ENCODE measurements at regions not wholly inside any gene's neighbourhood (a gene's known extent, or its start where the extent isn't known, plus 50 kb on each side); places are given as distances from the start of the nearest gene placed in this dataset.
"Not testable (repeated sequence)": the region's sequence is repeated elsewhere in the genome, so short reads cannot be mapped to it uniquely, and the experiment has no call there.

DNA sequence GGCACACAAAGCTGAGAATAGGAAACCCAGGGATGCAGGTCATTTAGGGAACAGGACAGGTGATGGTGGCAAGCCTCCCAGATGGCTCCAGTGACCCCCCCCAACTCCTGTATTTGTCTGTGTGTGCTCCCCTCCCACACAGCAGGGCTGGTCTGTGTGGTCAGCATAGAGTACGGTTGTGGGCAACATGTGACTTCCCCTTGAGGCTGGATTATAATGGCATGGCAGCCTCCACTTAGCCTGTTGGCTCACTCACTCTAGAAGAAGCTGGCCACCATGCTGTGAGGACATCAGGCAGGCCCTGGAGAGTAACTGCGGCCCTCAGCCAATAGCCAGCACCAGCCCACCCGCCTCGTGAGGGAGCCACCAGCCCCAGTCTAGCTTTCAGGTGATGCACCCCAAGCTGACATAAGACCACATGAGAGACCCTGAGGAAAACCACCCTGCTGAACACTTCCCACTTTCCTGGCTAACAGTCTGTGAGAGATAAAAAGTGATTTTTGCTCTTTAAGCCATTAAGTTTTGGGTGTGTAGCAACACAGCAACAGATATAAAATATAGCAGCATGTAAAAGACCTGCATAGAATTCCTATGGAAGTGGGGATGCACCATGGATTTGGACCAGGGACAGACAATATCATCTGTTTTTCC lies 151.3 kb downstream of the LAT start:
- peaks cover 0 to 17% (median 4%) of the 10 kb centered on the region in 5 donors for H3K36me3 Mint-ChIP-seq
- peak; percentile 40 for ATAC-seq
- H3K4me3 Mint-ChIP-seq; DNase-seq; H3K27ac ChIP-seq (ENCODE audit: low read depth, low read length); intact Hi-C loops (cut with micrococcal nuclease); H3K9me3 ChIP-seq (ENCODE audit: control insufficient read depth in 2 of 3, low read length in 3 of 3); H3K36me3 ChIP-seq (ENCODE audit: control insufficient read depth in 2 of 3, insufficient read depth in 3 of 3, low read length in 3 of 3); CTCF ChIA-PET; H3K4me3 ChIP-seq (ENCODE audit: low read length); H3K4me1 ChIP-seq (ENCODE audit: control insufficient read depth in 2 of 2, insufficient read depth in 2 of 2, low read length in 2 of 2); H3K27me3 ChIP-seq (ENCODE audit: control insufficient read depth in 2 of 2, insufficient read depth in 2 of 2, low read length in 2 of 2); H3K27me3 Mint-ChIP-seq; H3K9me3 Mint-ChIP-seq; POLR2A ChIA-PET: not testable (repeated sequence)
- peak overlapping the region in 8 of 9 donors; percentile 32 to 84 (median 58) for H3K27ac Mint-ChIP-seq
- peaks cover 0 to 20% (median 12%) of the 10 kb centered on the region in 7 donors for H3K4me1 Mint-ChIP-seq

DNA sequence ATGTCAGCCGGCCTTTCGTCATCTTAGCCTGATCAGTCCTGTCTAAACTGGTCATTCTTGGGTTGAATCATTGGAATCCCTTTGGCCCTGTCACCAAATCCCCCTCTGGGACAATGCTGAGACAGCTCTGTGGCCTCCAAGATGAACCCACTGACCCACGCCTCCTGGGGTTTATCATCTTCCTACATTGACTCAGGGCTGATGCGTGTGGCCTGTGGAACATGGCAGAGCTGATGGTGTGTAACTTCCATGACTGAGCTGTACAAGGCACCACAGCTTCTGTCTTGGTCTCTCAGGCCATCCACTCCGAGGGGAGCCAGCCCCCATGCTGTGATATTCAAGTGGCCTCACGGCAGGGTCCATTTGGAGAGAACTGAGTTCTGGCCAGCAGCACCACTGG lies 150.2 kb downstream of the LAT start:
- peaks cover 0 to 20% (median 12%) of the 10 kb centered on the region in 7 donors for H3K4me1 Mint-ChIP-seq
- H3K4me3 Mint-ChIP-seq; H3K27me3 ChIP-seq (ENCODE audit: control insufficient read depth in 2 of 2, insufficient read depth in 2 of 2, low read length in 2 of 2); intact Hi-C loops (cut with micrococcal nuclease); H3K27ac ChIP-seq (ENCODE audit: low read depth, low read length); H3K9me3 Mint-ChIP-seq; CTCF ChIA-PET; ATAC-seq; H3K27me3 Mint-ChIP-seq; H3K4me3 ChIP-seq (ENCODE audit: low read length); H3K36me3 ChIP-seq (ENCODE audit: control insufficient read depth in 2 of 3, insufficient read depth in 3 of 3, low read length in 3 of 3); H3K9me3 ChIP-seq (ENCODE audit: control insufficient read depth in 2 of 3, low read length in 3 of 3); H3K4me1 ChIP-seq (ENCODE audit: control insufficient read depth in 2 of 2, insufficient read depth in 2 of 2, low read length in 2 of 2); POLR2A ChIA-PET; DNase-seq: not testable (repeated sequence)
- H3K27ac Mint-ChIP-seq, result peak overlapping the region in 2 of 9 donors; percentile 74 to 80
- peaks cover 0 to 14% (median 4%) of the 10 kb centered on the region in 5 donors for H3K36me3 Mint-ChIP-seq

DNA sequence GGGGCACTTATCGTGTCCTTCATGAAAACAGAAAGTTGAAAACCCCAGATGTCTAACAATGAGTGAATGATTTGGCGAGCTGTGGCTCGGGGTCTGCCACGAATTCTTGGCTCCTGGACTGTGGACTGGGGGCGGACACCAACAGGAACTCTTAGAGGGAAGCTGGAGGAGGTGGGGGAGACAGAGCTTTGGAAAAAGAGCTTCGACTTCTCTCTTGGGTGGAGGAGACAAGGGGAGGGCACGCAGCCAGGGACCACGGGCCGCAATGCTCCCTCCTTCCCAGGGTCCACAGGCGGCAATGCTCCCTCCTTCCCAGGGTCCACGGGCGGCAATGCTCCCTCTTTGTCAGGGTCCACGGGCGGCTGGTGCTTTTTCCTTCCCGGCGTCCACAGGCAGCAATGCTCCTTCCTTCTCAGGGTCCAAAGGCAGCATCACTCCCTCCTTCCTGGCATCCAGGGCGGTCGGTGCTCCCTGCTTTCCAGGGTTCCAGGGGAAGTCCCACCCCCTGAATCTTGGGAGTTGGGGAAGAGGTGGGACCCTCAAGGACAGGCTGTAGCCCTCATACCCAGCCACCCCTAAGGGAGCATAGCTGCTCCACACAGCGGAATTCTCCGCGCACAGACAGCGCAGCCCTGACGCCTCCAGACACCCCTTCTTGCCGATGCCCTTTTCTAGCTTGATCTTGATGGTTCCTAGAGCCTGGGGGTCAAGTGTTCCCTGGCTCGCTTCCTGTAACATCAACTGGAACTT lies 149.0 kb downstream of the LAT start:
- H3K4me3 ChIP-seq (ENCODE audit: low read length); H3K27me3 Mint-ChIP-seq; H3K4me3 Mint-ChIP-seq; H3K27ac ChIP-seq (ENCODE audit: low read depth, low read length); ATAC-seq; intact Hi-C loops (cut with micrococcal nuclease); CTCF ChIA-PET; H3K9me3 ChIP-seq (ENCODE audit: control insufficient read depth in 2 of 3, low read length in 3 of 3); DNase-seq; H3K36me3 ChIP-seq (ENCODE audit: control insufficient read depth in 2 of 3, insufficient read depth in 3 of 3, low read length in 3 of 3); H3K9me3 Mint-ChIP-seq; H3K4me1 ChIP-seq (ENCODE audit: control insufficient read depth in 2 of 2, insufficient read depth in 2 of 2, low read length in 2 of 2); H3K27me3 ChIP-seq (ENCODE audit: control insufficient read depth in 2 of 2, insufficient read depth in 2 of 2, low read length in 2 of 2): not testable (repeated sequence)
- Mint-ChIP-seq H3K36me3 (peaks cover 0 to 14% (median 4%) of the 10 kb centered on the region in 5 donors), H3K27ac (peak overlapping the region in 2 of 9 donors; percentile 8 to 53), H3K4me1 (peaks cover 0 to 20% (median 12%) of the 10 kb centered on the region in 7 donors)
- POLR2A ChIA-PET, result interaction anchor here (0.7 kb wide), 1 partner anchor 971 kb away, joined by 4 read pairs; no protein-coding TSS in a partner anchor

DNA sequence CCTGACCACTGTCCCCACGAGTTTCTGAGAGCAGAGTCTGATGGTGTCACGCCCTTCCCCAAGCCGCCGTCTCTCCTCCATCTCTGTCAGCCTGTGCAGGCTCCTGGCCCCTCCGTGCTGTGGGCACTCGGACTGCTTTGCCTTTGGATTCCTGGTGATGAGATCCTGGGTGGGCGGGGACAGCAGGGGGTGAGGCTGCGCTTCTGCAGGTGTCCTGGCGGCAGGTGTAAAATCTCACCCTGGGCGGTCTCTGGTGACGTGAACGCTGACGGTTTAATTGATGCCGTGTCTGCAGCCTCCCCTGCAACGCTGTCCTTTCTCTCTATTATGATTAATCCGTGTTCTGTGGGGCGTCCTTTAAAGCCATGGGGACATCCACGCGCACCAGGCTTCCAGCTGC lies 148.0 kb downstream of the LAT start:
- H3K27me3 ChIP-seq (ENCODE audit: control insufficient read depth in 2 of 2, insufficient read depth in 2 of 2, low read length in 2 of 2); H3K4me1 ChIP-seq (ENCODE audit: control insufficient read depth in 2 of 2, insufficient read depth in 2 of 2, low read length in 2 of 2); CTCF ChIA-PET; POLR2A ChIA-PET; ATAC-seq; H3K4me3 ChIP-seq (ENCODE audit: low read length); H3K36me3 ChIP-seq (ENCODE audit: control insufficient read depth in 2 of 3, insufficient read depth in 3 of 3, low read length in 3 of 3); H3K27me3 Mint-ChIP-seq; H3K9me3 ChIP-seq (ENCODE audit: control insufficient read depth in 2 of 3, low read length in 3 of 3); DNase-seq; H3K27ac Mint-ChIP-seq; intact Hi-C loops (cut with micrococcal nuclease); H3K9me3 Mint-ChIP-seq; H3K27ac ChIP-seq (ENCODE audit: low read depth, low read length); H3K4me3 Mint-ChIP-seq: not testable (repeated sequence)
- H3K4me1 Mint-ChIP-seq, result peaks cover 0 to 14% (median 7%) of the 10 kb centered on the region in 7 donors
- peaks cover 0 to 14% (median 4%) of the 10 kb centered on the region in 5 donors for H3K36me3 Mint-ChIP-seq

DNA sequence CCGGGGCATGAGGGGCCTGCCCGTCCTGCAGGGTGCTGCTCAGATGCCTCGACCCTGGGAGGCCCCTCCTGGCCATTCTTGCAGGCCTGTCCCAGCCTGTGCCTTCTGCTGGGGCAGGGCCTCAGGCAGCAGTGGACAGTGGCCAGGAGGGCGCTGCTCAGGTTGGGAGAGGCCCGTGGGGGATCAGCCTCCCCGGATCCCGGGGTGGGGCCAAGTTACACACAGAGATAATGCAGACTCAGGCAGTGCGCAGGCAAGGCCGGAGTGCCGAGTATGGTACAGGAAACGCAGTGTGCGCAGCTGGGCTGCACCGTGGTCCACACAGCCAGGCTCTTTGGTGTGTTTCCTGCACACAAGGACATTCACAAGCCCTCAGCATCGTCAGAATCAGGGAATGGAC lies 147.6 kb downstream of the LAT start:
- H3K9me3 ChIP-seq (ENCODE audit: control insufficient read depth in 2 of 3, low read length in 3 of 3); H3K27me3 Mint-ChIP-seq; H3K4me3 ChIP-seq (ENCODE audit: low read length); H3K27me3 ChIP-seq (ENCODE audit: control insufficient read depth in 2 of 2, insufficient read depth in 2 of 2, low read length in 2 of 2); DNase-seq; H3K4me1 ChIP-seq (ENCODE audit: control insufficient read depth in 2 of 2, insufficient read depth in 2 of 2, low read length in 2 of 2); H3K27ac Mint-ChIP-seq; H3K4me3 Mint-ChIP-seq; CTCF ChIA-PET; H3K9me3 Mint-ChIP-seq; ATAC-seq; H3K27ac ChIP-seq (ENCODE audit: low read depth, low read length); H3K36me3 ChIP-seq (ENCODE audit: control insufficient read depth in 2 of 3, insufficient read depth in 3 of 3, low read length in 3 of 3); POLR2A ChIA-PET; H3K4me1 Mint-ChIP-seq; intact Hi-C loops (cut with micrococcal nuclease): not testable (repeated sequence)
- peaks cover 0 to 14% (median 4%) of the 10 kb centered on the region in 5 donors for H3K36me3 Mint-ChIP-seq

DNA sequence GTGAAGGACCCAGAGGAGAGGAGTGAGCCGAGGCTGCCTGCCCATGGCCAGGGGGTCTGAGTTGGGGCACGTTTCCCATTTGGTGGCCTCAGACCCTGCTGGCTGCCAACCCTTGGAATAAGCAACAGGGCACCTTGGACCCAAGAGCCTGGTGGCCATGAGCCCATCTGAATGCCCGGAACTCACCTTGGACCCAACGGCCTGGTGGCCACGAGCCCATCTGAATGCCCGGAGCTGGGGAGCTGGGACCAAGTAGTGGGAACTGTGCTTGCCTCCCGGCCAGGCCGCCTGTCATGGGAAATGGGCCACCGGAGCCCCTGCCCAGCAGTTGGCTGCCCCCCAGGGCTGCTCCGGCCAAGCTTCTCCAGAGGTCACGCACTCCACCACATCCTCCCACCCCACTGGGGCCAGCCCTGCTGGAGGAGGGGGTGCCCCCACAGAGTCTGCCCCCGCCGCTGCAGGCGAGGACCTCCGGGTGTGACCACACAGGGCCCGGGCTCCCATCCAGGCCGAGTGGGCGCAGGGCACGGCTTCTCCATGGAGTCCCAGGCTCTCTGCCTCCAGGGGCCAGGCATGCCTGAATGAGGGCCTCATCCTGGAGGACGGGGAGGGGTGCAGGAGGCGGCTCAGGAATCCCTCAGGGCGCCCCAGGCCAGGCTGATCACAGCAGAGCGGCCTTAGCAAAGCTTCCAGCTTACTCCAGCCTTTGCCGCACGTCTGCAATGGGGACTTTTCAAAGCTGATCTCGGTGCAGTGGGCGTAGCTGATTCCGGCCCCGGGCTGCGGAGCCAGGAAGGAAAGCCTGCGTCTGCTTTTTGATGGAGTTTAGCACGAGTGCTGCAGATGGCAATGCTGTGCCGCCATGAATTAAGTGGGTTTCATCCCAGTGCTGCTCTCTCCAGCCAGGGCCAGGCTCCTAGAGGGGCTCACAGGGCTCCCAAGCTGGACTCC lies 146.3 kb downstream of the LAT start:
- CTCF ChIA-PET; H3K4me3 Mint-ChIP-seq; intact Hi-C loops (cut with micrococcal nuclease); H3K9me3 Mint-ChIP-seq; DNase-seq; POLR2A ChIA-PET; H3K27me3 Mint-ChIP-seq; H3K9me3 ChIP-seq (ENCODE audit: control insufficient read depth in 2 of 3, low read length in 3 of 3); H3K36me3 ChIP-seq (ENCODE audit: control insufficient read depth in 2 of 3, insufficient read depth in 3 of 3, low read length in 3 of 3); H3K4me3 ChIP-seq (ENCODE audit: low read length); ATAC-seq; H3K27me3 ChIP-seq (ENCODE audit: control insufficient read depth in 2 of 2, insufficient read depth in 2 of 2, low read length in 2 of 2); H3K27ac Mint-ChIP-seq; H3K4me1 ChIP-seq (ENCODE audit: control insufficient read depth in 2 of 2, insufficient read depth in 2 of 2, low read length in 2 of 2); H3K27ac ChIP-seq (ENCODE audit: low read depth, low read length): not testable (repeated sequence)
- peaks cover 0 to 23% (median 4%) of the 10 kb centered on the region in 5 donors for H3K36me3 Mint-ChIP-seq
- peaks cover 0 to 13% (median 8%) of the 10 kb centered on the region in 7 donors for H3K4me1 Mint-ChIP-seq

All from naive thymus-derived CD4-positive, alpha-beta T cell (primary cell).